GM21367 (cell line): ENCODE measurements at regions not wholly inside any gene's neighbourhood (a gene's known extent, or its start where the extent isn't known, plus 50 kb on each side); places are given as distances from the start of the nearest gene placed in this dataset.
"Not testable (repeated sequence)": the region's sequence is repeated elsewhere in the genome, so short reads cannot be mapped to it uniquely, and the experiment has no call there.

Source experiments
- ATAC-seq: cut with Tn5 transposase; IDR thresholded peaks from one replicate; pipeline ENCODE4 v1.9.1; 2021; ENCODE audit not compliant: unreplicated experiment

DNA sequence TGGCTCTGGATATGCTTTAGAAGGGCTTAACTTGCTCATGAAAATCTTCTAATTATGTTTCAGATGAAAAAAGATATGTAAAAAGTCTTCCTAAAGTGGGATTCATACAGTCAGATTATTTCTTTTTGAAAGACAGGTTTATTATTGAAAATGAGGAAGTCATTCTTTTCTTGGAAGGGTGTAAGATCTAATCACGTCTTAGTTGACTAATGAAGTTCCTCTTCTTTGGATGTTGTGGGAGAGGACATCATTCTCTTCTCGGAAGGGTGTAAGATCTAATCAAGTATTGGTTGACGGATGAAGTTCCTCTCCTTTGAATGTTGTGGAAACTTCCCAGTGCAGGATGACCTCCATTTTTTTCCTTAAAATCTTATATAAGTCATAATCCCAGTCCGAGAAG, 74.9 kb downstream of the ALG10 start:
- ATAC-seq, result no peak

DNA sequence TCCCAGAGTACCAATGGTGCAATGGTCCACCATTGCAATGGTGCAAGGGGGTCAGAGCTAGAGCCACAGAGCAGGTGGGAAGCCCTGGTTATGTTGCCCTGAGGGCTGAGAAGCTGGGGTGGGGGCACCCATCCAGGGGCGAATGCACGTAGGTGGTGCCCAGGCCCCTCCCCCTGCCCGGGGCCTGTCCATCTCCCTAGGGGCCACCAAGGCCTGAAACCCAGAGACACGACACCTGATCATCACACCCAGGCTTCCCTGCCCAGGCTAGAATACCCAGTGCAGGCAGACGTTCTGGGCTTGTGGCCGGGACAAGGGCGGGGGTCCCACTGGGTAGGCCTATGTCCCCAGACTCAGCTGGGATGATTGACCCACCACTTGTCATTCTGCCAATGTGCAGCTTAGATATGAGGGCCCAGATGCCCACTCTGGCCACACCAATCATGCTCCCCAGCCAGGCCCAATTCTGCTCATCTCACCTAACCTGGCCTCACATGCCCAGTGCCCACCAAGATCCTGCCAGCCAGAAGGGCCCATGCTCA, 83.2 kb downstream of the ALG10 start:
- no peak for ATAC-seq

DNA sequence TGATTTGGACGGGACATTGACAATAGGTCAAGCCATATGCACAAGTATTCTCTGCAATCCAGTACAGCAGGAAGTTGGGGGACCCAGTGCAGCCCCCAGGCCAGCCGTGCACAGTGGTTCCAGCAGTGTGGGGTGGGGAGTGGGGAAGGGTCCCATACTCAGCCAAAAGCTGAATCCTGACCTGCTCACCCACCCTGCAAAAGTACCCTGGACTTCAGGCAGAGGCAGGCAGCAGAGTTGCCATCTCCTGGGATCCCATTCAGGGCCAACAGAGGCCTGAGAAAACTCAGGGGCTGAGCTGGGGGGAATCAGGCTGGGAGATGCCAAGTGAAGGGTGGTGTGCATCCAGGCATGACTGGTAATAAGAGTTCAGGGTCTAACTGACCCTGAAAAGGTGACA, 83.9 kb downstream of the ALG10 start:
- ATAC-seq, result no peak

DNA sequence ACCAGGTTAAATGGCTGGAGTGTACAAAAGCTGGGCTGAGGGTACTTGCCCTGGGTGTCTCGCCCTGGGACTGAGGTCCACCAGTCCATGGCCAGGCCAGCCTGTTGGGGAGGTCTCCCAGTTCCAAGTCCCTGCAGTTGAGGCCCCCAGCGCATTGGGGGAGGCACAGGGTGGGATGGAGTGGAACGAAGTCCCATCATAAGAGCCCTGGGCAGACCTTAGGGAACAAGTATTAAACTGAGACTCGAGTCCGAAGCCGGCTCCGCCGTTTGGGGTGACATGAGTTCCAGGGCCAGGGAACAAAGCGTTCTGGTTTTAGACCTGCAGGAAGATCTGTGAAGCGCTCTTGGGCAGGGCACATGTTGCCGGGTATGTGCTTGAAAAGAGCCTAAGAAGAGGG, 84.7 kb downstream of the ALG10 start:
- ATAC-seq, result no peak

DNA sequence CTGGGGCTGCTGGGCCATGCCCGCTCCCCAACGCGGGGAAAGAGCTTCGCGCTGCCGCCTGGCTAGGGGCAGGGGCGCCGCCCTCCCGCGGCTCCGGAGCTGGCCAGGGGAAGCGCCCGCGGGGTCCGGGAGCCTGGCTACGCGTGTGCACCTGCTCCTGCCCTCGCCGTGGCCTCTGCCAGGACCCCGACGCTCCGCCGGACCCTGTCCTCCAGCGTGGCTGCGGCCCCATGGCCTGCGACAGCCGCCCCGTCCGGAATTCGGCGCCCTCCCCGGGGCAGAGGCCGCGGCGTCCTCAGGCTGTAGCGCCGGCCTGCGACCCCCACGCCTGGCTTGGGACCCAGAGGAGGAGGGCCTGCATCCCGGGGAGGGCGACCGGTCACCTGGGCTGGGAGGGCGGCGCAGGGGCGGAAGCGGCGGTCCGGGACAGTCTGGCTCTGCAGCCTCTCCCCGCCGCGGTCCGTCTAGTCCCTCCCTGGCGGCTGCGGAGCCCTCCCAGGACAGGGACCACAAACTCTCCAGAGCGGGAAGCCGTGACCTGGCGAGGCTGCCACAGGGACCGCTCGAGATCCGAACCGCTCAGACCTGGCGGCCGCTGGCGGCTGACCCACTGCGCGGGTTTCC, 85.6 kb downstream of the ALG10 start:
- ATAC-seq, result no peak

DNA sequence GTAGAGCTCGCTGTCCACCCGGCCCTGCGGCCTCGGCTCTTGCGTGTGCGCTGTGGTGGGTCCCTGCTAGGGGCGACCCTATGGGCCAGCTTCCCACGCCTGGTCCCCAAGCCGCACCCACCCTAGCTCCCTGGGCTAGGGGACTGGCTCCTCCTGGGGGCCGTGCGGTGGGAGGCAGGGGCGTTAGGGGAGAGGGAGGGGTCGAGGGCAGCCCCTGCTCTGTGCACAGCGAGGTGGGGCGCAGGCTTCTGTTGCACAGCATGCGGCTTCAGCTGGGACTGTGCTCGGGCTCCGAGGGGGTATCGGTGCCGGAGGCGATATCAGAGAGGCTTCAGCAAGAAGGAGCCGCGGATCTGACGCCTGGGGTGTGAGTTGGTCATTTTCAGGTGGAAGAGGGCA, 86.1 kb downstream of the ALG10 start:
- ATAC-seq, result no peak

DNA sequence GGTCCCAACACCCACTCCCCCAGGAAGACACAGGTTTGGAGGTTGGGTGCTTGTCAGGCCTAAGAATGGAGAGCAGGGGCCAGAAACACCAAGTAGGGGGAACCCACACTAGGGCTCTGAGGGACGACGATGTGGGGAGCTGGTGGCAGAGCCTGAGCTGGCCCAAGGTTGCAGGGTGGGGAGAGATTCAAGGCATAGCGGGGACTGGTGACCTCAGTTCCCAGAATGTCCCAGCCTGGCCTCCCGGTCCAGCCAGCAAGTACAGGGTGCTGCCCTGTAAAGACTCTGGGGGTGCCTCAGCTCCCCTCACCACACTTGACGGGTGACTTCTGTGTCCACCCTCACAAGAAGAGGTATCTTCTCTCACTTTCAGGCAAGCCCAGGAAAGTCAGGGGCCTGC, 86.7 kb downstream of the ALG10 start:
- no peak for ATAC-seq

DNA sequence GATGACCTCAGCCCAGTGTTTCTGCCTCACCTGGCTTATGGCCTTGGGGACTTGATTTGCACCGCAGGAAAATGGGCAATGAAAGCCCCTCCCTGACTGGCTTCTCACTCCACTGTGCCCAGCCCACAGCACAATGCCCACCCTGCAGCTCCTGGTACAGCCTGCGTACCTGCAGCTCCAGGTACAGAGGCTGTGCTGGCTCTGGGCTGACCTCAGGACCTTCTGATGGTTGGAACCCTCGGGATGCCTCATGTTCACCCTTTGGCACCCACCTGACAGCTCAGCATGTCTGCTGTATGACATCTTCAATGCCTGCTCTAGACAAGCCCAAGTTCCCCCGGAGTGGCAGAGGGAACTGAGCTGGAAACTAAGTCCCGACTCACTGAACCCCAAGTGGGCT, 87.1 kb downstream of the ALG10 start:
- no peak for ATAC-seq

DNA sequence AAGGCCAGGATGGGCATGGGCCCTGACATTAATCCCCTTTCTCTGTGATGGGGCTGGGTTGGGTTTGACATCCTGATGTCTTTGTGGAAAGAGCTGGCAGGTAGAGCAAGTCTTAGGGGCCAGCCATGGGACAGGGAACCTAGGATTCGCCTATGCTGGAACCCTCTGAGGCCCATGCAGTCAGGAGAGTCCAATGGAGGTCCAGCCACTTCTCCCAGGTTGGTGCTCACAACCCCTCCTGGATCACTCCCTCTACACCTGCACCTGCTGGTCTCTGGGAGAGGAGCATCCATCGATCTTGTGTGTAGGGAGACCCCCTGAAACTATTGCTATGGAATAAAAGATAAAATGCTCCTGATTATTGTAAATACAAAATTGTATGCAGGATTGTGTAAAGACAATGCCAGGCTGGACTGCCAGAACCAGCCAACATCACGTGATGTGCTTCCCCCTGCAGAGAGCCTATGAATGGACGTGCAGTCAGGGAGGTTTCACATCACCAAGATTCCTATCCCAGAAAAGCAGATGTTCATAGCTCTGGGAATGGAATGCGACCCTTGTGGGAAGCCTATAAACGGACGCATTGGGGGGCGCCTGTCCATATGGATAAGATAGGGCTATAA, 87.7 kb downstream of the ALG10 start:
- ATAC-seq, result not testable (repeated sequence)

DNA sequence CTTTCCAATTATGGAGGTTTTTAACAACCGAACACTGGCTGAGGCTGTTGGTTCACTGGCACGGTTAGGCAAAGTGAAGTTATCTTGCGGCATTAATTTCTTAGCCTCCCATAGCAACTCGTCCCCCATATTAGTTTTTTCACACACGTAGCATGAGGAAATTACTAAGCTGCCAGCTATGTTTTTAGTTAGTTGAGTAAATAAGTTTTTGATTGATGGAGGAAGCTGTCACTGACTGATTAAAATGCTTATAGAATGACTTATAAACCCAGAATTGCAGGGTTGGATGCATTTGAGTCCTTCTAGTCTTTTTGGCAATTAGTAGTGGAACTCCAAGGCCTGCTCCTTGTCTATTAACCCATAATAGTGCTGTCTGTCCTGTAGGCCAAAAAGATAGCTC, 97.1 kb downstream of the ALG10 start:
- ATAC-seq, result no peak

DNA sequence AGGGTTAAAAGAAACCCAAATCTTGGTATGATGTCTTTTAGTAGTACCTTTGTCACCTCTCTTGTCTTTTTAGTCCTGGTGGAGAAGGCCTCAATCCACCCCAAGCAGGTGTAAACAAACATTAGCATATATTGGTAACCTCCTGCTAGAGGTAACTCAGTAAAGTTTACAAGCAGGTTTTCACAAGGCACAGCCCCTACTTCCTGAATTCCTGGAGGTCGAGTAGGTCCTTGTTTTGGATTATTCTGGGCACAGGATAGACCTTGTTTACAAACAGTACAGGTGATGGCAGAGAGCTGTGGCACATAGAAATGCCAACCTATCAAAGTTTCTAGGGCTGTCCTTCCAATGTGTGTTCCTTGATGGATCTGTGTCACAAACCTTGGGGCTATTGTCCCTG, 99.1 kb downstream of the ALG10 start:
- no peak for ATAC-seq

DNA sequence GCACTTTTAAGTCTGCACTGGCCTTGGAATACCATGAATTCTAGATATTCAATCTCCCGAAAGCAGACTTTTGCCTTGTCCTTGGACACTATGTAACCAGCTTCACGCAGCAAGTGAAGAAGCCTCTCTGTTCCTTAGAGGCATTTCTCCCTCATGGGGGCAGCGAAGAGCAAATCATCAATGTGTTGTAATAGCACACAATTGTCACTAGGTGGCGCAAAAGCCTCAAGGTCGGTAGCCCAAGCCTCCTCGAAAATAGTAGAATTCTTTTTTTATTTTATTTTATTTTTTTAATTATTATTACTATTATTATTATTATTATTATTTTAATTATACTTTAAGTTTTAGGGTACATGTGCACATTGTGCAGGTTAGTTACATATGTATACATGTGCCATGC, 100.8 kb downstream of the ALG10 start:
- ATAC-seq, result not testable (repeated sequence)

DNA sequence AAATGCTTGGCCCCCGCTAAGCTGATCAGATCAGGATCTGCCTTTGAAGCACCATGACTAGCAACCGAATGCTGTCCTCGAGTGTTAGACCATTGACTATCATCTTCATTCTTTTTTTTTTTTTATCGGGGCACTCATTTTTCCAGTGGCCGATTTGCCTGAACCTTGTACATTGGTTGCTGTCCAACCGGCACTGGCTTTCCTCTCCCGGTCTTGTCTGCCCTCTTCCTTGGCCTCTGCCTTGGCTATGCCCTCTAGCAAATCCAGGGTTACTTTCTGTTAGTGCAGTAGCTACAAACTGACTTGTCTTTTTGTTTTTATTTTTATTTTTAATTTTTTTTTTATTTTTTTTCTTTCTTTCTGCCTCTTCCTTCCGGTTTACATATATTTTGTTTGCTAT, 102.3 kb downstream of the ALG10 start:
- ATAC-seq, result no peak

DNA sequence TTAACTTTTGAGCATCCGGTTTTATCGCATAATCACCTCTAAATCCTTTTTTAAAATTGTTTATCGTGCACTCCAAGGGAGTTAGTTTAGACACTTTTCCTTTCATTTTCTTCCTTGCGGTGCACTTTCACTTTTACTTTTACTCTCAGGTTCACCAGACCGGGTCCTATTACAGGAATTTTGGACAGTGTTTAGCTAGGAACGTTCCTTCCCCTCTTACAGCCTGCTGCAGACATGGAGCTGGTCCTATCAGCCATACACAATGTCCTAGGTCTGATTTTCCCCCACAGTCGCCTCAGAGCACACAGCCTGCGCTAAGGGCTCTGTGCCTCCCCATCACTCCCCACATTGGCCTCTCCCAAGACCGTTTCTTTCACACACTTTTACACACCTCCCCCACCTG, 103.9 kb downstream of the ALG10 start:
- ATAC-seq, result no peak

DNA sequence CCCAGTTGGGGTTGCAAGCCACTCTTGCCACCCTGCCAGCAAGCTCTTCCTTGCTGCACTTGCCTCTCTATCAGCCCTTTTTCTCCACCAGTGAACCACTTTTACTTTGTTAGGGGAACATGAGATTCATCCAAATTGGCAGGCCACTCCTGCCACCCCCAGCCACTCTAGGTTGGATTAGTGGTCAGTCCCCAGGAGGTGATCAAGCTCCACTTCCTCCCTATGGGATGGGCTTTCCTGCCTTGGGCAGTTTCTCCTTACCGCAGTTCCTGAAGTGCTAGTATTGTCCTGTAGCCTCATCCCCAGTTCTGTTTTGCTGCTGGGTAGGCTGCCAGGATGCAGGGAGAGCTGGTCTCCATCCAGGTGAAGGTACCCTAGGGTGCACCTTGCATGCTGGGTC, 104.5 kb downstream of the ALG10 start:
- ATAC-seq, result no peak

DNA sequence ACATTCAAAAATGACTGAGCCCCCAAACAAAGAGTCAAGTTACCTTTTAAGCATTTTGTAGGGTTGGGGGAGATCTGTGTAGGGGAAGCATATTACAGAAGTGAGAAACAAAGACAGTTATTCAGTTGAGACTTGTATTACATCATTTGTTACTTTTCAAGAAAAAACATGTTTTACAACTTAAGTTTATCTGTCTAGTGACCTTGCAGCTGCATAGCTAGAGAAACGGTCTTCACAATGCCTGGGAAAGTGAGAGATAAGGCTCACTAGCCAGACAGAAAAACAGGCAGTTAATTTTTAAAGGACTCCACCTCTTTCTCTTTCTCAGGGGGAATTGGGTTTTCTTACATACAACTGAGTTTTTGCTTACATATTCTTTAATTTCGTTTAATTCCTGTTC, 105.1 kb downstream of the ALG10 start:
- not testable (repeated sequence) for ATAC-seq

DNA sequence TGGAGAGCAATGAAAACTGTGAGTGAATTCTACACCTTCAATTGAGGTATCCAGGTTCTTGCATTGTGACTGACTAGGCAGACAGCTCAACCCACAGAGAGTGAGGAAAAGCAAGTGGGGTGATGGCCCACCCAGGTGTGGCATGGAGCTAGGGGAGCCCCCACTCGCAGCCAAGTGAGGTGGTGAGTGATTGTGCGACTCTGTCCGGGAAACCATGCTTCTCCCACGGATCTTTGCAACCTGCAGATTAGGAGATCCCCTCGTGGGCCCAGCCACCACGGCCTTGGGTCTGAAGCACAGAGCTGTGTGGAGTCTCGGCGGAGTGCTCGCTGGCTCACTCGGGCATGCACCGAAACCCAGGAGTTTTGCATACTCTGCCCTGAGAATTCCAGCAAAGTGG, 120.1 kb downstream of the ALG10 start:
- no peak for ATAC-seq

DNA sequence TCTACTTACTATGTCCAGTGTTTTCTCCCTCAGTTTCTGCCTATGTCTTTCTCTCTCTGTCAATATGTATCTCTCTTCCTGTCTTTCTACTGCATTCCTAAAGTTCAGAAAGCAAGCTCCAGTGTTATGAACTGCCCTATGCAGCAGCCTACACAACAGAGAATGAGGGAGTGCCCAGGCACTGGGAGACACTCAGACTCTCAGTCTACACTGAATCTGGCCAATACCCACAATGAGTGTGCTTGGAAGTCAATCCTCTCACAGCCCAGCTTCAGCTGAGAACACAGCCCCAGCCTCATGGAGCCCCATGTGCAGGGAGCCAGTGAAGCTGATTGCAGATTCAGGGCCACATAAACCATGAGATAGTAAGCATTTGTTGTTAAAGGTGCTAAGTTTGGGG, 128.7 kb downstream of the ALG10 start:
- no peak for ATAC-seq

DNA sequence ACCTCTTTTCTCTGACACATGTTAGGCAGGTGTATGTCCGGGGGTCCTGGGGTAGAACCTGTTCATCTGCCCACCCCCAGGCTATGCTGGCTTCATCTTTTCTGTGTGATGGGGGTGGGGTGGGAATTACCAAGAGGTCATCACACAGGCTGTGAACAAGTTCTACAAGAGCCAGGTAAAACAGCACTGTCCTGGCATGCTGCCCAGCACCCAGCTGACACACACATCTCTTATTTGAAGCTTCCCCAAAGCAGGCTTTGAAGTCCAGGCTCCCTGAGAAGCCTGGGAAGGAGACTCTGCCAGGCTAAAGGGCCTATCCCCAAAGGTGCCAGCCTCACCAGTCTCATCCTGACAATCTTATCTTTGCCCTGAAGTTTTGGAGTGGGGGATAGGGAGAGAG, 141.1 kb downstream of the ALG10 start:
- no peak for ATAC-seq

DNA sequence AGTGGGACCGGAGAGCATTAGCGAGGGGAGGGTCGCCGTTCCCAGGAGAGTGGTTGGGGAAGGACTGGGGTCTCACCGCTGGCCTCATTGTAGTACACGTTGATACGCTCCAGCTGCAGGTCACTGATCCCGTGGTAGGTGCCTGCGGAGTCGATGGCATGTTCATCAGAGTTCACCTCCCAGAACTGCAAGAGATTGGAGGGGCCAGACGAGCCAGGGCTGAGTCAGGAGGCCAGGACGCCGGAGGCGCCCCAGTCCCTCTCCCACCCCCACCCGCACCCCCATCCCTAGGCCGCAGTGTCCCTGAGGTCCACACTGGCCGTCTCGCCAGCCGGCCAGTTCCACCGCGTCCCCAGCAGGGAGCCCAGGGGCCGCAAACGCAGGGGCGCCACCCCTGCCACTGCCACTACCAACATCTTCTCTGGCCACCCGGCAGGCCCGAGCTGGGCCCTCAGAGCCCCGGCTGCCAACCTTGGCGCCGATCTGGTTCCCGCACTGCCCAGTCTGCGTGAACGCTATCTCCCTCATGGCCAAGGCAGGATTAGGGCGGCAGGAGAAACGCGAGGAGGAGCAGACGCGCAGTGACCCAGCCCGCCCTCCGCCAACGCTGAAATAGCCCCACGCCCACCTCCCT, 144.2 kb downstream of the ALG10 start:
- ATAC-seq, result no peak

DNA sequence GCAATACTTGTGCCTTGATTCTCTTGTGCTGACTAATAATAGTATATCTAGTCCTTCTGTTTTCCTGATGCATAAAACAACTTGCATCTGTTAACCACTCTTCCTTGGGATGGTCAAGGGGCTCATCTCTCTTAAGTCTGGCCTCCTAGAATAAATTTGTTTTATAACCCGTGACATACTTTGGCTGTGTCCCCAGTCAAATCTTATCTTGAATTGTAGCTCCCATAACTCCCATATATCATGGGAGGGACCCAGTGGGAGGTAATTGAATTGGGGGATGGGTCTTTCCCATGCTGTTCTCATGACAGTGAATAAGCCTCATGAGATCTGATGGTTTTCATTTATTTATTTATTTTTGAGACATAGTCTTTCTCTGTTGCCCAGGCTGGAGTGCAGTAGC, 146.2 kb downstream of the ALG10 start:
- ATAC-seq, result not testable (repeated sequence)

DNA sequence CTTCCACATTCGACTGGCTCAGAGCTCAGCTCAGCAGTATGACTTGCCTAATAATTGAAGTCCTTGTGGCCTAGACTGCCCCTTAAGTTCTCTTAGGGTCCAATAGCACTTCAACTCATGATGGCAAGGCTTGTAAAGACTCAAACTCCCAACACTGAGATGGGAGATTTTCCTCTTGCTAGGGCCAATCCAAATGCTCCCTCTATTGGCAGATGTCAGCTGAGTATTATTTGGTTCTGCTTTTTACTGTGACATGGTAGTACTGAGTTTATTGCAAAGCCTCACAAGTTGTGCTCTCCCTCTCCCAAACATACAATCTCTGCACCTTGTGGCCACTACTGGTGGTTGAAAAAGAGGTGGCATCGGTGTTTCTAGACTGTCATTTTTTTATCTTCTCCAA, 164.2 kb downstream of the ALG10 start:
- no peak for ATAC-seq
